ENCODE measurements at regions not wholly inside any gene's neighbourhood (a gene's known extent, or its start where the extent isn't known, plus 50 kb on each side); places are given as distances from the start of the nearest gene placed in this dataset.
"Not testable (repeated sequence)": the region's sequence is repeated elsewhere in the genome, so short reads cannot be mapped to it uniquely, and the experiment has no call there.

DNA sequence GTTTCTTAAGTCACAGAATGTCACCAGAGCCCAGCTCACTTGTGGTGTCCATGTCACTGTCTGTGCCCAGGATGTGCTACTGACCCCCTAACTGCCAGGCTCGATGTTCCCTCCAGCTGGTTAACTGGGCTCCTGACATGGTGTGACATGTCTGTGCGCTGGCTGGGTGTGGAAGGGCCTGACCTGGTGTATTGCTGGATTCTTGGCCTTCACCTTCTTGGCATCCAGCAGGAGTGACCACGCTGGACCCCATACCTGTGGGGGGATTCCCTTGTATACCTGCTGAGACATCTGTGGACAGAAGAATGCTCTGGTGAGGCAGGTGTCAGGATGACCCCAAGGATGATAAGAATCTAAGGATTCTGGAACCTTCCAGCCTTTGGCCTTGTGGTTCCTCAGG, 1690.1 kb downstream of the TP53TG3F start:
- WGBS, 3 donors: 34 to 68% (median 39%) methylated on average over 3 of the region's 3 CpGs
- no peak overlapping the region for H3K4me3 ChIP-seq
- H3K36me3 ChIP-seq: no peaks in the 10 kb centered on the region
- no peaks in the 10 kb centered on the region for H3K4me1 ChIP-seq (ENCODE audit: insufficient read depth)
- intact Hi-C loops (cut with DNase I): no loop called here
- DNase-seq: no peak
- TF ChIP-seq POLR2A (IDR thresholded peaks at IDR 0.05): no peak
- TF ChIP-seq, protein P1, sequence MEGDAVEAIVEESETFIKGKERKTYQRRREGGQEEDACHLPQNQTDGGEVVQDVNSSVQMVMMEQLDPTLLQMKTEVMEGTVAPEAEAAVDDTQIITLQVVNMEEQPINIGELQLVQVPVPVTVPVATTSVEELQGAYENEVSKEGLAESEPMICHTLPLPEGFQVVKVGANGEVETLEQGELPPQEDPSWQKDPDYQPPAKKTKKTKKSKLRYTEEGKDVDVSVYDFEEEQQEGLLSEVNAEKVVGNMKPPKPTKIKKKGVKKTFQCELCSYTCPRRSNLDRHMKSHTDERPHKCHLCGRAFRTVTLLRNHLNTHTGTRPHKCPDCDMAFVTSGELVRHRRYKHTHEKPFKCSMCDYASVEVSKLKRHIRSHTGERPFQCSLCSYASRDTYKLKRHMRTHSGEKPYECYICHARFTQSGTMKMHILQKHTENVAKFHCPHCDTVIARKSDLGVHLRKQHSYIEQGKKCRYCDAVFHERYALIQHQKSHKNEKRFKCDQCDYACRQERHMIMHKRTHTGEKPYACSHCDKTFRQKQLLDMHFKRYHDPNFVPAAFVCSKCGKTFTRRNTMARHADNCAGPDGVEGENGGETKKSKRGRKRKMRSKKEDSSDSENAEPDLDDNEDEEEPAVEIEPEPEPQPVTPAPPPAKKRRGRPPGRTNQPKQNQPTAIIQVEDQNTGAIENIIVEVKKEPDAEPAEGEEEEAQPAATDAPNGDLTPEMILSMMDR (IDR thresholded peaks at IDR 0.05): no peak
- no peak for TF ChIP-seq EP300 (IDR thresholded peaks at IDR 0.05)
- no peaks in the 10 kb centered on the region for H3K9me3 ChIP-seq
- no peak overlapping the region for H3K27ac ChIP-seq
- H3K27me3 ChIP-seq: no peaks in the 10 kb centered on the region

DNA sequence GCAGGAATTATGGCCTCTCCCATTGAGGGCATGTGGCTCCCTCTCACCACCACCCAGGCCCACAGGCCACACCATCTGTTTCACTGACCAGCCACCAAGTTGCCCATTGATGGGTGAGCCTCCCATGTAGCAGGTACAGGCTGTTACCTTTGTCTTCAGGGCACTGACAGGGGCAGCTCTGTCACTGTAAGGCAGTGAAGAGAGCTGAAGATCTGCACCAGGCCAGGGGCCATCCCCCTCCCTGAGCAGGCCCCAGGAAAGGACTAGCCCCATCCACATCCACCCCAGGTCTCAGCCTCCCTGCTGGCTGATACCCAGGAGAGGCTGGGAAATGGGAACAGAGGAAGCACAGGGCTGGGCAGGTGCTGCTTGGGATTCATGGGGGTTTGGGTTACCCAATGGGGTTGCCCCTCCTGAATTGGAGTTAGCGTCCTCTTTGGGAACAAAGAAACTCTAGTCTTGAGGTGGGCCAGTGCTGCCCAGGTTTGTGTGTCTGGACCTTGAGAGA, 1691.4 kb downstream of the TP53TG3F start:
- no peak for DNase-seq
- TF ChIP-seq EP300 (IDR thresholded peaks at IDR 0.05) (no peak), POLR2A (IDR thresholded peaks at IDR 0.05) (no peak)
- TF ChIP-seq, protein P1 (IDR thresholded peaks at IDR 0.05): no peak
- 54 to 64% (median 56%) methylated on average over 1 of the region's 1 CpG for WGBS, 3 donors
- Histone ChIP-seq H3K4me3 (no peak overlapping the region), H3K9me3 (no peaks in the 10 kb centered on the region), H3K27ac (no peak overlapping the region), H3K36me3 (no peaks in the 10 kb centered on the region), H3K4me1 (ENCODE audit: insufficient read depth) (no peaks in the 10 kb centered on the region), H3K27me3 (no peaks in the 10 kb centered on the region)
- intact Hi-C loops (cut with DNase I): loop anchor here in 1 of 4 donors (5.0 kb wide), 1 partner anchor 46 kb away; no protein-coding TSS in a partner anchor

GRCh38 chr16:35152067-35152627, 1692.7 kb downstream of the TP53TG3F start:
- 15 to 57% (median 30%) methylated on average over 1 of the region's 1 CpG for WGBS, 3 donors
- no peaks in the 10 kb centered on the region for H3K4me1 ChIP-seq (ENCODE audit: insufficient read depth)
- H3K27ac ChIP-seq: no peak overlapping the region
- TF ChIP-seq, protein P1 (IDR thresholded peaks at IDR 0.05): no peak
- H3K9me3 ChIP-seq: no peaks in the 10 kb centered on the region
- peak in 1 of 5 donors; percentile 13 for DNase-seq
- intact Hi-C loops (cut with DNase I): loop anchor here in 1 of 4 donors (5.0 kb wide), 1 partner anchor 45 kb away; no protein-coding TSS in a partner anchor
- no peak overlapping the region for H3K4me3 ChIP-seq
- H3K27me3 ChIP-seq: no peaks in the 10 kb centered on the region
- H3K36me3 ChIP-seq: no peaks in the 10 kb centered on the region

DNA sequence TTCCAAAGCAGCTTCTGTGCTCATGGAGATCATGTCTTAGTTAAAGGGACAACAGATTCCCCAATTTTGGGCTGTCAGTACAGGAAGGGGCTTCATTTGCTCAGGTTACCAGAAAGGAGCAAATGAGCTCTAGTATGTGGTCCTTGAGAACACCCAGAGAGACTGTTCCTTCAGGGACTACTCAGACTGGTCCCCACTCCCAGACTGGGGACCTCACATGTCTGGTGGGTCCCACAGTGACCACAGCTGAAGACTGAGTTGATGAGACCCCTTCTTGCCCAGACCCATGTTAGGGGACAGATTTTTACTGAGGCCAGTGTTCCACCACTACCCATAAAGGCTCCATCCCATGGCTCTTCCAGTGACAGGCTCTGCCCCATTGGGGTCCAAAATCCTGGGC, 1695.2 kb downstream of the TP53TG3F start:
- TF ChIP-seq POLR2A (IDR thresholded peaks at IDR 0.05): no peak
- TF ChIP-seq, protein P1 (IDR thresholded peaks at IDR 0.05): no peak
- no peak for DNase-seq
- Histone ChIP-seq H3K36me3 (no peaks in the 10 kb centered on the region), H3K4me1 (ENCODE audit: insufficient read depth) (no peaks in the 10 kb centered on the region), H3K4me3 (no peak overlapping the region), H3K27ac (no peak overlapping the region), H3K9me3 (no peaks in the 10 kb centered on the region), H3K27me3 (no peaks in the 10 kb centered on the region)
- intact Hi-C loops (cut with DNase I): loop anchor here in 1 of 4 donors (5.0 kb wide), 1 partner anchor 43 kb away; no protein-coding TSS in a partner anchor

DNA sequence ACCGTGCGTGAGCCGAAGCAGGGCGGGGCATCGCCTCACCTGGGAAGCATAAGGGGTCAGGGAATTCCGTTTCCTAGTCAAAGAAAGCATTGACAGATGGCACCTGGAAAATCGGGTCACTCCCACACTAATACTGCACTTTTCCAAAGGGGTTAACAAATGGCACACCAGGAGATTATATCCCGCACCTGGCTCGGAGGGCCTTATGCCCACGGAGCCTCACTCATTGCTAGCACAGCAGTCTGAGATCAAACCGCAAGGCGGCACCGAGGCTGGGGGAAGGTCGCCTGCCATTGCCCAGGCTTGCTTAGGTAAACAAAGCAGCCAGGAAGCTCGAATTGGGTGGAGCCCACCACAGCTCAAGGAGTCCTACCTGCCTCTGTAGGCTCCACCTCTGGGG, 1698.1 kb downstream of the TP53TG3F start:
- H3K27ac ChIP-seq; intact Hi-C loops (cut with DNase I); DNase-seq; H3K36me3 ChIP-seq; H3K27me3 ChIP-seq; H3K9me3 ChIP-seq; H3K4me3 ChIP-seq; H3K4me1 ChIP-seq (ENCODE audit: insufficient read depth): not testable (repeated sequence)
- 69 to 79% (median 77%) methylated on average over 15 of the region's 15 CpGs for WGBS, 3 donors

DNA sequence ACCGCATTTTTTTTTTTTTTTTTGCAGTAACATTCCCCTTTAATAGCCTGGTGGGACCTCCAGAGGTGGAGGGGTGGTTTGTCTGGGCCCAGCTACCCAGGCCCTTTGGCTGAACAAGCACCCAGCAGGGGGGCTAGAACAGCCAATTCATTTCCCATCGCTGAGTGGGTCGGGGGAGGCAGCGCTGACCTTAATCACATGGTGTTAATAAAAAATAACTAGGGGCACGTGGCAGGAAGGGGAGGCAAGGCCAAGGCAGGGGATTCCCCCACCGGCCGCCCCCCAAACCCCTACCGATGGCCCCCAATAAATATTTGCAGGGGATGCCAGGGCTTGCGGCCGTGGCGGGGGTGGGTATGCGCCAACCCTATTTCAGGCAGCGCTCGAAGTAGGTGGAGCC, 1709.9 kb downstream of the TP53TG3F start:
- intact Hi-C loops (cut with DNase I); H3K9me3 ChIP-seq; H3K27ac ChIP-seq; H3K4me3 ChIP-seq; DNase-seq; H3K36me3 ChIP-seq; H3K27me3 ChIP-seq; H3K4me1 ChIP-seq (ENCODE audit: insufficient read depth): not testable (repeated sequence)
- 69 to 79% (median 77%) methylated on average over 14 of the region's 14 CpGs for WGBS, 3 donors

DNA sequence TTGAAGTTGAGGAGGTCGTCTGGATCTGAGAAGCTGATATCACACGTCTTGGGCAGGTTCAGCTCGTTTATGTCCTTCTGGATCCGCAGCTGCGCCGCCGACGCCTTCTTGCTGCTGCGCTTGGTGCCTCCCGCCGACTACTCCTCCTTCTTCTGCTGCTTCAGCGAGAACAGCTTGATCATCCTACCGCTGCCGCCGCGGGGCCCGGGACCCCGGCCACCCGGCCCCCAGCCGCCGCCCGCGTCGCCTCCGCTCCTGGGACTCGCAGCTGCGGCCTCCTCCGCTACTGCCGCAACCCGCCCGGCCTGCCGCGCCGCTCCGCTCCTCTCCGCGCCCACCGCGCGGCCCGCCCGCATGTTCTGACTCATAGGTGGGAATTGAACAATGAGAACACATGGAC, 1710.6 kb downstream of the TP53TG3F start:
- H3K27ac ChIP-seq; H3K4me1 ChIP-seq (ENCODE audit: insufficient read depth); H3K36me3 ChIP-seq; DNase-seq; H3K9me3 ChIP-seq; H3K4me3 ChIP-seq; H3K27me3 ChIP-seq; intact Hi-C loops (cut with DNase I): not testable (repeated sequence)
- WGBS, 3 donors: 70 to 74% (median 72%) methylated on average over 41 to 42 of the region's 42 CpGs
